GM19397 (cell line): ENCODE measurements at regions not wholly inside any gene's neighbourhood (a gene's known extent, or its start where the extent isn't known, plus 50 kb on each side); places are given as distances from the start of the nearest gene placed in this dataset.

Experiments
- ATAC-seq: cut with Tn5 transposase; IDR thresholded peaks from one replicate; pipeline ENCODE4 v1.9.1; 2021; ENCODE audit warnings: mild to moderate bottlenecking, moderate library complexity; ENCODE audit not compliant: unreplicated experiment

DNA sequence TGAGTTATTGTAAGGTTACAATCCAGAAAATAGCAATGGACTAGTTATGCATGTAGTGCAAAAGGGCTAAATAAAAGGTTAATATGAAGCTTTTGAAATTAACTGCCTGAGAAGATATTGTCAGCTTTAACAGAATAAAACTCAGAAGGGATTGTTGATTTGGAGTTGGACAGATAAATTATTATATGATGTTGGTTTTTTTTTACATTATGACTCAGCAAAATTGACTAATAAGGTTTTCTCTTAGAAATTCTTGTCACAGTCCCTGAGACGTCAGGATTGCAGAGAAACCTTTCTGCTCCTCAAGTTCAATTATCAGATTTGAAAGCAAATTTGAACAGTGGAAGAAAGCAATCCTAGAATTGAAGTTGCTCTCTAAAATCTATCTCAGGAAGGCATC, 946.9 kb downstream of the CBLN2 start:
- ATAC-seq, result no peak

DNA sequence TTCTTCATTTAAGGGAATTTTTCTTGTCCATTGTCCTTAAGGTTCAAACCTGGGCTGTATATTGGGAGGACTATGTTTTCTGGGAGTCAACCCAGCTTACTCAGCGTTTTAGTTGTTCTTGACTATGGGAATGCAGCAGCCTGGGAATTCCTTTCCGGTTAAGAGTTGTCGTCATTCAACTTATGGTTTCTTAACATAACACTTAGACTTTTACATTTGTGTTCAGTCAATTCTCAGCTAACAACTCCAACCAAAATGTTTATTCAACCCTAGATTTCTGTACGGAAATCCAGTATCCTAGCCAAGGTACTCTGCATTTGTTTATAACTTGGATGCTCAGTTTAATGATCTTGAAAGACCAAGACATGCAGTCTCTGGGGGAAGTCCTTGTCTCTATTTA, 960.9 kb downstream of the CBLN2 start:
- ATAC-seq, result no peak

DNA sequence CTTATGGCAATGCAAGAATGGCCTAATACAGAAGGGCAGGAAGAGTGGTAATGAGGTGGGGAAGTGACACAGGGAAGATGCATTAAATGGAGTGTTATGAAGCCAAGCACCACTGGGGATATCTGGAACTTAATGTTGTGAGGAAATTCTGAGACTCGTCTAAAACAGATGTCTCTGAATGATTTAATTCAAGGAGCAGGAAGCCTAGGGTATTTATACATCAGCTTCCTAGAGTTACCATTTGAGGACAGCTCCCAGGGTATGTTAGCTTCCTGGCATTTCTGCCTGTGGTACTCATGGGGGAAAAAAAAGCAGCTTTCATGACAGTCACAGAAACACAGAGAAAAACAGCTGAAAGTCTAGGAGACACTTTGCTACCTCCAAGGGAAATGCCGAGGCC, 989.5 kb downstream of the CBLN2 start:
- ATAC-seq, result no peak

DNA sequence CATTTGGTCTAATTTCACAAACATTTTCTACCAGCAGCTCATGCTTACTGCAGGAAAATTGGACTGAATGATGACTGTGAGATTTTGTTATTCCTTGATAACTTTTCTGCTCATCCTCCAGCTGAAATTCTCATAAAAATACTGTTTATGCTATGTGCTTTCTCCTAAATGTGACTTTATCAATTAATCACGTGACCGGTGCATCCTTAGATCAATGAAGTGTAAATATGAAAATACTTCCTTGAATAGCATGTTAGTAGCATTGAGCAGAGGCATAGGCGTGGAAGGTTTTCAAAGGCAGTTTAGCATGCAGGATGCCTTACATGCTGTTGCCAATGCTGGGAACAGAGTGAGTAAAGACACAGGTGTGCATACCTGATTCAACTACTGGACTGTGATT, 1002.5 kb downstream of the CBLN2 start:
- no peak for ATAC-seq

DNA sequence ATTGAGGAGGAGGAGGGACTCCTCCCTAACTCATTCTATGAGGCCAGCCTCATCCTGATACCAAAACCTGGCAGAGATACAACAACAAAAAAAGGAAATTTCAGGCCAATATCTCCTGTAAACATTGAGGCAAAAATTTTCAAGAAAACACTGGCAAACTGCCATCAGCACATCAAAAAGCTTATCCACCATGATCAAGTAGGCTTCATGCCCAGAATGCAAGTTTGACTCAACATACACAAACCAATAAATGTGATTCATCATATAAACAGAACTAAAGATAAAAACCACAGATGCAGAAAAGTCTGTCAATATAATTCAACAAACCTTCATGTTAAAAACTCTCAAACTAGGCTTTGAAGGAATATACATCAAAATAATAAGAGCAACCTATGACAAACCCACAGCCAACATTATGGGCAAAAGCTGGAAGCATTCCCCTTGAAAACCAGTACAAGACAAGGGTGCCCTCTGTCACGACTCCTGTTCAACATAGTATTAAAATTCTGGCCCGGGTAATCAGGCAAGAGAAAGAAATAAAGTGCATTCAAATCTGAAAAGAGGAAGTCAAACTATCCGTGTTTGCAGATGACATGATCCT, 1014.3 kb downstream of the CBLN2 start:
- no peak for ATAC-seq

DNA sequence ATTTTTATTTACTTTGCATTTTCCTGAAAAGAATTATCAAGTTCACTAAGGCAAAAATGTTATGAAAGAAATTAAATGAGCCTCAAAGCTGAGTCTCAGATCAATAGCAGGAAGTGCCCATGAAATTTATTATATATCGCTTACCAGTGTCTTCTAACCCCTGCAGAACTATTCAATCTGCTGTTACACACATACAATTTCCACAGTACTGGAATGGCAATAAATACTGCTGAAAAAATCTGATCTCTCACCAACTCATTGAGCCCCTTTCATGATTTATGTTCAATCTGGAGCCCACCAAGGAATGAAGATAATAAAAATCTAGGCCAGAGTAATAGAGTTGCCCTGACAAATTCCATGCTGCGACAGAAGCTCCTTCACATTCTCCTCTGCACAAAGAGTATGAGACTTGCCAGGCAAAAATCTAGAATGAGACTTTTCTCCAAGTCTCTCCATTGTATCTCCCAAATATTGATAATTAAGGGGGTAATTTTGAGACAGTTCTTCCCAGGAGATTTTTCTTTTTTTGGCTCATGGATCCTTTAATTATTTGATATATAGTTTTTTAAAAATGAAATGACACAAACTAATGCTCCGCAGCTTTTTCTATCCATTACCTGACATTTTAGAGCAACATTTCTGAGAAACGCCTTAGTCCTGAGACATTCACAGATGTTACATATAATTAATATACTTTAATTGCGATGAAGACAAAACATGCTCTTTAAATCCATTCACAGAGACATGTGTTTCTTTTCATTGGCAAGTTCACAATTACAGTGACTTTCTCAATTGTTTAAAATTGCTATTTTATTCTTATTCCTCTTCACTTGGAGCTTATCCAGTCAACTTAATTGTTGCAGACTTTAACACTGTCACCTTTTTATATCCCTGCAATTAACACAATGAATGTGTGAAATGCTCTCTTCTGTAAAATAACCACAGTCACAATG, 1020.4 kb downstream of the CBLN2 start:
- no peak for ATAC-seq

DNA sequence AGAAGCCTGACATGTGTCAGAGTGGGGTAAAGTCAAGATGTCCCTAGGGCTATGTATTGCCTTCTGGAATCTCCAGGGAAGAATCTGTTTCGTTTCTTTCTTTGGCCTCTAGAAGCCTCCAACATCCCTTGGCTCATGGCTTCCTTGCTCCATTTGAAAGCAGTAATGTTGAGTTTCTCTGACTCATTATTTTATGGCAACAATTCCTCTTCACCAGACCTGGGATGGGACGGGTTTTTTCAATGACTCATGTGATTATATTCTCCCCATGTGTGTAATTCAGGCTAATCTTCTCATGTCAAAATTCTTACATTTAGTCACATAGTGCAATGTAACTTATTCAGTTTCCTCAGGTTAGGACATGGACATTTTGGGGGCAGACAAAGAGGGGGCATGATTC, 1038.6 kb downstream of the CBLN2 start:
- no peak for ATAC-seq

DNA sequence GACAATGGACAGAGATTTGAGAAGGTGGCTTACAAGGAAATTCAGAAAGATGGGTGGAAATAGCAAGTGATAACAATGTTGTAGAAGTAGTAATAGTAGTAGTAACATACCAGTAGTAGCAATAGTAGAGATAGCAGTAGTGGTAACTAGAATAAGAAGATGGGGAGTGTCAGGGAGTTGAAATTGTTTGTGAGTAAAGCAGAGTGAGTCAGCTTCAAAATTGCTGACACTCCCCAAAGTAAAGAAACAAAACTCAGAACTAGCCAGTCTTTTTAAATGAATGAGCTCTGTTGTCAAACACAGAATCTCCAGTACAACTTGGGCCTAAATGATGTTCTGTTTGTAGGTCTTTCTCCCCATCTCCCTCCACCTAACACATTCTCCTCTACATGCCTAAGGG, 1040.9 kb downstream of the CBLN2 start:
- ATAC-seq, result no peak

DNA sequence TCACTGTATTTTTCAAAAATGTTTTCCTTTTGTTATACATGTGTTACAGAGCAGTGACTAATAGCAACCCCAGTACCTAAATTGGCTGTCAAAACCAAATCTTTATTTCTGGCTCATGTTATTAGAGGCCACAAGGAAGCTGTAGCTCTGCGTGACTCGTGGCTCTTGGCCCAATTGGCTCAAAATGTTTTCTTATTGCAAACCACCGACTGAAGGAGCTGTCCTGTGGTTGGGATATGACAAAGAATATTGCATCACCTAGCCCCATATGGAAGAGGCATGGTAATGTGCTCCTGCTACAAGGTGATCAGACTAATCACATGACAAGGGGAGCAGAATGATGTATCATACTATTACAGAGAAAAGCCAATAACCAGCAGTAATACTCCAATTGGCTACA, 1058.5 kb downstream of the CBLN2 start:
- no peak for ATAC-seq

DNA sequence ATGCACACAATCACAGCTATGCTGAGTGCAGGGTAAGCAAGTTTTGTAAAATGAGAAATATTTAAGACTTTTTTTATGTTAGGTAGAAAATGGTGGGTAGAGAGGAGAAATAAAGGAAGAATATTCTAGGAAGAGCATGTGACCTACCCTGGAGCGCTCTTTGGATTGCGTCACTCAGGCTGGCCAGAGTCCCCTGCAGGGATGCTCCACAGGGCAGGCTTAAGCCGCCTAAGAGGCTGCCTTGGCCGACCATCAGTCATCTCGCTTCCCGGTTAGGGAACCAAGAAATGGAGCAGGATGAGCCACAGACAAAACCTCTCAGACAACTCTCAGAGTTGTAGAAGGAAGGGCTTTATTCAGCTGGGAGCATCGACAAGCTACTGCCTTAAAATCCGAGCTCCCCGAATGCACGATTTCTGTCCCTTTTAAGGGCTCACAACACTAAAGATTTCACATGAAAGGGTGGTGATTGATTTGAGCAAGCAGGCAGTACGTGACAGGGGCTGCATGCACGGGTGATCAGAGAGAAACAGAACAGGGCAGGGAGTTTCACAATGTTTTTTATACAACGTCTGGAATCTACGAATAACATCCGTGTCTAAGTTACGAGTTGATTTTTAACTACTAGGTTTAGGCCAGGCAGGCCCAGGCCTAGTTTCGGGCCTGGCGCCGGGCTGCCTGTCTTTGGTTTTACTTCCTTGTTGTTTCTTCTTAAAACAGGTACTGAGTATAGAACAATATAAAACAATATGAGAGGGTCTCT, 1072.0 kb downstream of the CBLN2 start:
- ATAC-seq, result no peak

DNA sequence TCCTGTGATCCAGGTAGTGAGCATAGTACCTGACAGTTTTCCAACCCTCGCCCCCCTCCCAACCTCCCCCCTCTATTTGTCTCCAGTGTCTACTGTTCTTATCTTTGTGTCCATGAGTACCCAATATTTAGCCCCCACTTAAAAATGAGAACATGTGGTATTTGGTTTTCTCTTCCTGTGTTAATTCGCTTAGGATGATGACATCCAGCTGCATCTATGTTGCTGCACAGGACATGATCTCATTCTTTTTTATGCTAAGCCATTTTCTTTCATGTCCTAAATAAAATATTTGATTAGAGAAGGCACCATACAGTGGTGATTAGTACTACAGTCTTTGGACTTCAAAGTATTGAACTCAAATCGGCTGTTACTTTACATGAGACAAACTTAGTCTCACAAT, 1087.9 kb downstream of the CBLN2 start:
- ATAC-seq, result no peak

DNA sequence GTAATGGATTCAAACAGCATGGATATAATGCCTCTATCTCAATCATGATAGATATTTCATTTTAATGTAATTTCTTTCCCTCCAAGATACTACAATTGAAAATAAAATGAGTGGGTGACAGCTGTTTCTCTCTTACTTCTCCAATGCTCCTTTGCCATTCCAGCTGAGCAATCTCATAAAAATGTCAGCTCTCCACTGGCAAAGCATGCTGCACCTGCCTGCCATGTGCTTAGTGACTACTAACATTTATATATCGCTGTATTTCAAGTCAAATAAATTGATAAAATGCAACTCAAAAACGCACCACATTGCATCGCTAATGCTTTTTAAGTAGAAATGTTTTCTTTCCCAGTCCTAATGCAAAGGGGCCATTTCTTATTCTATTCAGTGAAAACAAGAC, 1093.9 kb downstream of the CBLN2 start:
- no peak for ATAC-seq

DNA sequence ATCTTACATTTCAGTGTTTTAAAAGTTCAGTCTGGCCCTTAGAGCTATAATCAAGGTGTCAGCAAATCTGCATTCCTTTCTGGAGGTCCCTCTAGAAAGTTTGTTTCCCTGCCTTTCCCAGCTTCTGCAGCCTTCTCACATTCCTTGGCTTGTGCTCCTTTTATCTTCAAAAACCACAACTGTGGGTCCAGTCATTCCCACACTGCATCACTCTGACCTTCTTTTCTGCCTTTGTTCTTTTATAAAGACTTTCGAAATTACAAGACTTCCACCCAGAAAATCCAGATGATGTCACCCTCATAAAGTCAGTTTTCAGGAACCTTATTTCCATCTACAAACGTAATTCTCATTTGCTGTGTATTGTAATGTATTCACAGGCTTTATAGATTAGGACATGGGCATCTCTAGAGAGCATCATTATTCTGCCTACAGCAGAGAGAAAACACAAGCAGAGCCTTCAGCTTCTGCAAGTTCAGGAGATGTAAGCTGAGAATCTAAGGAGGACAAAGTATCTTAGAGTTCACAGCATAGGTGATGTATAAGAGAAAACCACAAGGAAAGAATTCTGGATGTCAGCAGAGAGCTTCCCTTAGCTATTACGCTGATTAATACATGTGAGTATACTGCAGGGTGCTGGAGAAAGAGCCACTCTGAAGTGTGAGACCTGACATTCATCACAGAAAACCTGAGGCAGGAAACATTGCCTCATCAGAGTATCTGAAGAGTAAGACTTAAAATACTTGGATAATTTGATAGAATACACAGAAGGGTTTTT, 1100.2 kb downstream of the CBLN2 start:
- no peak for ATAC-seq

DNA sequence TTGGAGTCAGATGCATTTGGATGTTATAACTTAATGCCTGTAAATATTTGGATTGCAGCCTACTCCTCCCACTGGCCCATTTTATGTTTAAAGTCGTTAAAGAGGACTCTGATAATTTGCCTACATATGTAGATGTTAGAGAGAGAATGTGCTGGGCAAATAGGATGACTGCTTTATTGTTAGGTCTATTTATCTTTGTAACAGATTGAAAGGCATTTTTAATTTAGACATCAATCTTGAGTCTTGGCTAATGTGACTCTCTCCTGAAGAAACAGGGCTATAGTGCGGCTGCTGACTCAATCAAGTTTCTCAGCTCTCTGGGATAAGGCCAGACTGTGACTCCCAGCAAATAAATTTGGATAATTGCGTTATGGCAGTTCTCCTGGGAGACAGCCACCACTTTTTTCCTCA, 1101.4 kb downstream of the CBLN2 start:
- no peak for ATAC-seq

DNA sequence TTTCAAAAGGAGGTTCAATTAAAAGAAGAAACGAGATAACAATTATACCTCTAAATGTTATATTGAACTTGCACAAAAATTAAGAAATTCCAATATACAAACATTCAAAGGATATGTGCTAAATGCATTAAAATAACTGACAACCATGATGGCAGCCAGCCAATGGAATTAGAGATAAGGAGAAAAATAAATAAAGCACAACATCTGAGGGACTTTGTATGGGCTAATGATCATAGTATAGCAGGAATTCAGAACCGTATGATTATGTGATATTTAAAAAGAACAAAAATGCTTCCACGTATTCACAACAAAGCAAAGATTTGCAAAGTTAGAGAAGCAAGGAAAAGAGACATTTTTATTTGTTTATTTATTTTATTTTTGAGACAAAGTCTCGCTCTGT, 1103.0 kb downstream of the CBLN2 start:
- no peak for ATAC-seq

DNA sequence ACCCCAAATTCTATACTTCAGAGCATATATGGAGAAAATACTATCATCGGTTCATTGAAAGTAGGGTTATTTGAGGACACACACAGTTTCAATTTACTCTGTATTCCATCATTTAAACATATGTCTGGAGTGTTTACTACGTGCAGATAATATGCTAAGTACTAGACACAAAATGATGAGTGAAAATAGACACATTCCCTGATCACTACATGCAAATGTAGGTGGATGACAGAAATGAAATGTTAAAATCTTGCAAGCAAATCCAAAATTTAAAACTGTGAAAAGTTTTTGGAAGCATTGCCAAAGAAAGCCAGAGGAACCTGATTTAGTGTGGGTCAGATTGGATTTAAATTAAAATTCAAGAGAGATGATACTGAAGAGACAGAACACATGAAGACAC, 1106.6 kb downstream of the CBLN2 start:
- no peak for ATAC-seq

DNA sequence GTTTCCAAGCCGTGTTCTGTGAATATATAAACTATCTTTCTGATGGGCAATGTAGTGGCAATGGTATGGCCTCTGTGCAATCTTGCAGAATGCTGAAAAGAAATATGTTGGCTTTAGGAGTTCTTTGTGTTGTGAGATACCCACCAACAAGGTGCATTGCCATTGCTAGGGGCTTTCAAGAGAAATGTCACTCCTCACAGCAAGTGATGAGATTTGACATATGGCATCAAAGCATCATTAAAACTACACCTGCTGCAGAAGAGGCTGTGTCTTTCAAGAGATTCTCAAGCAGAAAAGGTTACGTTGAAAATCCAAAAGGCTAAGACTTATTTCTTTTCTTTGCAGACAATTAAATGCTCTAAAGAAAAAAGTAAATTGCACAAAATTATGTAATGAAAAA, 1110.8 kb downstream of the CBLN2 start:
- no peak for ATAC-seq

DNA sequence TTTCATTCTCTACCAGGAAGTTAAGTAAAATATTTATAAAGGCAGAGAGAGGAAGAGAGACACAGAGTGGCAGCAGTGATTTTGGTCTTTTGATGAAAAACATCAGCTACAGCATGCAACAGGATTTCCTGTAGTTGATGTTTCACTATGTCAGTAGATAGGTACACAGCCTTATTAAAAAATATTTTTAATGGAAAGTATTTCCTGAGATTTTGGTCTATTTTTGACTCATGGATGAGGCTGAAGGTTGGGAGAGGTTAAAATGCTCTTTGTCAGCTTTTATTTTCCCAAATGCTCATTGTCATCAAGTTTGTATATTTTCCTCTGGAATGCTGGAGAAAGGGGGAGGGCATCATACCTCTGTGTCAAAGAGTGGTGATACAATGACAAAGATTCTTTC, 1112.5 kb downstream of the CBLN2 start:
- ATAC-seq, result no peak

DNA sequence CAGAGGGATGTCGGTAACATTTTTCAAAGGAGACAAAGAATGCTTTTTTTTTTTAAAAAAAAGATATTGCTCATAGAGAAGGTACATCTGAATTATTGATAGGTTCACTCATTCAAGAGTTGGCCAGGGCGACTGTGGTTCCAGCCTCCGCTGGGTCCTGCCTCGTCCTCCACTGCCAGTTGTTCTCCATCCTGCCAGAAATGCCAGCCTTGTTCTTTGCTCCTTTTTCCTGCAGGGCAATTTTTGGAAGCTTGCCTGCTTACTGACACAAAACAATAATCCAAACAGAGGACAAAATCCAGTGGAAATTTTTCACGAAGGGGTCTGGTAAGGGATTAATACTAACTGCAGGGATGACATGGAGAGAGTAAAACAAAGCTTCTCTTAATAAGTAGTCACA, 1113.0 kb downstream of the CBLN2 start:
- no peak for ATAC-seq

DNA sequence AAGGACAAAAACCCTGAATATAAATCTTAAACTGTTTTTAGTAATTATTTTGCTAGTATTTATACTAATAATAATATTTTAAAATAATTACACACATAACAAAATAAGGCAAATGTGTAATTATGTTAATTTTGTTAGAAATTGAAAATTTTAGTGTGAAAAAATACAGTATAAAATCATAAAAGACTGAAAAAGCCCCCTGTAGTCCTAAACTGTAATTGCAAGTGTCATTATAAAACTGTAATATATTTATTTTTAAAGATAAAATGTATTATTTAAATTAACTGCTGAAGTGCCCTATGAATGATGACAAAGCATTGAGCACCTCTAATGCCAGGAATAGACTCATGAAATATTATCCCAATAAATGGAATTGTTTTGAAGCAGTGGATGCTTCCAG, 1117.7 kb downstream of the CBLN2 start:
- no peak for ATAC-seq

DNA sequence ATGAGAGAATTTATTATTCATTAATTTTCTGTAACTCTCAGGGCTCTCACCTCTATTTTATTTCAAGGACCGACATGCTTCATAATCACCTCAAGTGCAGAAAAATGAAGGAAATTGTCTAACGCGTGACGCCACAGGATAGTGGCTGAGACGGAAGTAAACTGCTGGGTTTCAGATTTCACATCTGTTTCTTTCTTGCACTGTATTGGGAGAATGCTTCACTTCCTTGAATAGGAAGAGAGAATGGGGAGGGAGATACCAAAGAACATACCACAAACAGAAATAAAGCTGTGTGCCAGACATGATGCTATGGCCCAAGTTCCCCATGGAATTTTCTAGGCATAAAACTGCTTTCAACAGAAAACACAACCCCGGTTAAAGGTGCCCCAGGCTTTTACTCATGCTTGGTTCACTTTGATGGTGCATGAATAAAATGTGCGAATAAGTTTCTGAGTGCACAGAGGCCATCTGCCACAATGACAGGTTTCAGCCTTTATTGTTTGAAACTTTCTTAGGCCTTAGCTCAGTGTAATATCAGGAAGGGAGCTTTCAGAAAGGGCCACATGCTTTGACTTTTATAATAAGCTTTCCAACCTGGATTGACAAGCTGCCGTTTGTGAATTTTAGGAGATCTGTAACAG, 1116.4 kb downstream of the SOCS6 start:
- ATAC-seq, result no peak
